Effector memory CD8-positive, alpha-beta T cell (primary cell): ENCODE measurements at regions not wholly inside any gene's neighbourhood (a gene's known extent, or its start where the extent isn't known, plus 50 kb on each side); places are given as distances from the start of the nearest gene placed in this dataset.

ENCODE experiments used
- ATAC-seq: fragments of 150-1000 bp; cut with Tn5 transposase; replicated peaks from 2 replicates; pipeline ENCODE4 v1.10.0; 2021; ENCODE audit warnings: mild to moderate bottlenecking, moderate library complexity
- DNase-seq, 3 experiments: peaks; one replicate each; pipeline ENCODE4 v3.0.0; 2021
- H3K27ac Mint-ChIP-seq, 2 donors: one replicate each; pipeline ENCODE4 v1.8.0; 2022; ENCODE audit warnings: mild to moderate bottlenecking in 2 of 2, mixed read lengths in 2 of 2, moderate library complexity in 2 of 2
- H3K27me3 Mint-ChIP-seq, 2 donors: one replicate each; pipeline ENCODE4 v1.8.0; 2022; ENCODE audit warnings: mixed read lengths in 2 of 2
- H3K36me3 Mint-ChIP-seq: one replicate; pipeline ENCODE4 v1.8.0; 2022; ENCODE audit warnings: mild to moderate bottlenecking, moderate library complexity, mixed read lengths; ENCODE audit not compliant: insufficient read depth
- H3K4me1 Mint-ChIP-seq, 2 donors: one replicate each; pipeline ENCODE4 v1.8.0; 2022; ENCODE audit warnings: low read depth in 2 of 2, mixed read lengths in 2 of 2
- H3K4me3 Mint-ChIP-seq, 2 donors: one replicate each; pipeline ENCODE4 v1.8.0; 2022; ENCODE audit warnings: mild to moderate bottlenecking in 2 of 2, mixed read lengths in 2 of 2, moderate library complexity in 2 of 2
- H3K9me3 Mint-ChIP-seq, 2 donors: one replicate each; pipeline ENCODE4 v1.8.0; 2022; ENCODE audit warnings: mixed read lengths in 2 of 2

DNA sequence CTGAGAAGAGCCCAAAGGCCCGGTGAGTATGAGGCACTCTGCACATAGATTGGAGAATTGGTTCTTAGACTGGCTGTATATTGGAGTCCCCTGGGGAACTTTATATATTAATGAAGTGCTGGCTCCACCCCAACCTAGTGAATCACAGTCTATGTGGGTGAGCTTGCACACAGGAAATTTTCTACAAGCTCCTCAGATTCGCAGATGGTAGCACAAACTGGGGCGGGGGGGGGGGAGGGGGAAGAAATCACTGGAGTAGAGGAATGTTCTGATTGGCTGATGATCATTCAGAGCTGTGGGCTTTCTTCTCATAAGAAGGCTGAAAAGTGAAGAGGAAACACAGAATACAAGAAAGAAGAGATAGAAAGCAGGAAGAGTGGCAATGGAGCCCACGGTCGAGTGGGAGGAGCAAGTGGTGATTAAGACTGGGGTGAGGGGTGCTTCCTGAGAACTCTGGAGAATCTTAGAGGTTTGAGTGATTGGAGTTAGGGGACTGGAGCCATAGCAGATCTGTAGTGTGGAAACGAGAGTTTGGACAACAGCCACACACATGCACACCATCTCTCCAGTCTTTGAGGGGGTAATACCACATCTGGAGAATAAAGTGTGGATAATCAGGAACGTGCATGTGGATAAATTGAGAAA, 465.9 kb upstream of the DAB1 start:
- peaks cover 0 to 17% of the 10 kb centered on the region in 2 donors for H3K27me3 Mint-ChIP-seq
- H3K9me3 Mint-ChIP-seq, result peaks cover 0 to 2% of the 10 kb centered on the region in 2 donors
- H3K4me1 Mint-ChIP-seq, result no peaks in the 10 kb centered on the region
- H3K4me3 Mint-ChIP-seq, result no peak overlapping the region
- no peak overlapping the region for H3K27ac Mint-ChIP-seq
- no peaks in the 10 kb centered on the region for H3K36me3 Mint-ChIP-seq
- no peak for DNase-seq
- no peak for ATAC-seq

- Mint-ChIP-seq H3K36me3 (no peaks in the 10 kb centered on the region), H3K4me1 (no peaks in the 10 kb centered on the region), H3K27ac (no peak overlapping the region), H3K4me3 (no peak overlapping the region), H3K27me3 (peaks cover 8 to 10% of the 10 kb centered on the region in 2 donors), H3K9me3 (no peaks in the 10 kb centered on the region)
- ATAC-seq (no peak), DNase-seq (no peak)
Observed at GRCh38 chr1:57887964-57888491, 464.2 kb upstream of the DAB1 start.

GRCh38 chr1:57886376-57886775, 462.5 kb upstream of the DAB1 start:
- H3K9me3 Mint-ChIP-seq, result no peaks in the 10 kb centered on the region
- no peaks in the 10 kb centered on the region for H3K4me1 Mint-ChIP-seq
- H3K36me3 Mint-ChIP-seq, result no peaks in the 10 kb centered on the region
- H3K27ac Mint-ChIP-seq, result no peak overlapping the region
- ATAC-seq, result no peak
- H3K27me3 Mint-ChIP-seq, result peaks cover 8 to 10% of the 10 kb centered on the region in 2 donors
- H3K4me3 Mint-ChIP-seq, result no peak overlapping the region
- no peak for DNase-seq

DNA sequence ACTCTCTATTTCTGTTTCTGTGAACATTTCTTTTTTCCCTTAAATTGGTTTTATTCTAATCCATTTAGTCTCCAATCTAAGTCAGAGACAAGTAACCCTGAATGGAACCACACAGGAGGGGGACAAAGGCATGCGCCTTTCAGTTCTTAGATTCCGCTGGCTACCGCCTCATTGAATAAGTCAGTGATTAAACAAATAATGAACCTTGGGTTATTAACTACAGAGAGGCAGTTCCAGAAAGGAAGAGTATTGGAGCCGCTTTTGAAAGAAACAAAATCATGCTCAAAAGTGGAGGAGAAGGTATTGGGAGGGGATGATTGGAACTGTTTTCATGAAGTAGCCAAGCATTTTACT, 459.8 kb upstream of the DAB1 start:
- H3K27ac Mint-ChIP-seq, result no peak overlapping the region
- peaks cover 0 to 2% of the 10 kb centered on the region in 2 donors for H3K9me3 Mint-ChIP-seq
- H3K4me3 Mint-ChIP-seq, result no peak overlapping the region
- ATAC-seq (no peak), DNase-seq (no peak)
- H3K36me3 Mint-ChIP-seq, result no peaks in the 10 kb centered on the region
- H3K4me1 Mint-ChIP-seq, result no peaks in the 10 kb centered on the region
- peaks cover 7 to 8% of the 10 kb centered on the region in 2 donors for H3K27me3 Mint-ChIP-seq

GRCh38 chr1:57882934-57883641, 459.2 kb upstream of the DAB1 start:
- H3K4me3 Mint-ChIP-seq, result no peak overlapping the region
- DNase-seq, result no peak
- H3K4me1 Mint-ChIP-seq, result no peaks in the 10 kb centered on the region
- H3K36me3 Mint-ChIP-seq, result no peaks in the 10 kb centered on the region
- H3K27ac Mint-ChIP-seq, result no peak overlapping the region
- ATAC-seq, result no peak
- H3K27me3 Mint-ChIP-seq, result peaks cover 7 to 8% of the 10 kb centered on the region in 2 donors
- peaks cover 0 to 2% of the 10 kb centered on the region in 2 donors for H3K9me3 Mint-ChIP-seq

DNA sequence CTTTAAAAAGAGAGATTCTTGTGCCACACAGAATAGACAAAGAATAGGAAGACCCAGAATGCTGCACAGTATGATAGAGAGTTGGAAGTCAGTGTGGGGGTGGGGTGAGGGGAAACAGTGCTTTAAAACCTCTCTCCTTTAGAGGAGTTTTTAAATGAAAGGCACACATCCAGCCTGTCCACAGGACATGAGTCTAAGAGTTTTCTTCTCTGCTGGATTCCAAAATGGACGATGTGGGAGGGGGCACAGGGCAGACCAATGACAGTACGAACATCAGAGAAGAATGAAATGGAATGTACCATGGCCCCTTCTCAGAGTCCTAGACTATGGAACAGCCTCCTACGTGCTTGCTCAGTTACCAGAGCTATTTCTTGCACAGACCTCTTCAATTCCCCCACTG, 458.2 kb upstream of the DAB1 start:
- Mint-ChIP-seq H3K36me3 (no peaks in the 10 kb centered on the region), H3K27me3 (peaks cover 7 to 8% of the 10 kb centered on the region in 2 donors), H3K4me3 (no peak overlapping the region), H3K27ac (no peak overlapping the region), H3K9me3 (peaks cover 0 to 2% of the 10 kb centered on the region in 2 donors), H3K4me1 (no peaks in the 10 kb centered on the region)
- ATAC-seq (no peak), DNase-seq (no peak)

DNA sequence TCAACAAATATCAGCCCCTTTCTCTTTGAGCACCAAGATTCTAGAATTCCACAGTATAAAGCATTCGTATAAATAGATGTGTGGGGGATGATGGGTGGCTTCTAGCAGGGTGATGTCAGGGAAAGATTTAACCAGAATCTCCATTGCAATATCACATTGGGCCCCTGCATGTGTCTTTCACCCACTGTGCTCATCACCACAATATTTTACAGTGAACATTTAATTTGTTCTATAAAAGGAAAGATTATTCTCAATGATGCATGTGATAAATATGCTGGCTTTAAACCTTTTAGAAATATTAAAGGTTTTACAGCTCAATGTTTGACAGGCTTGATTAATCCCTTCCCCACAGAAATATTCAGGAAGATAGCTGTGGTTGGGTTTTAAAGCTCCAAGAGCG, 457.8 kb upstream of the DAB1 start:
- no peak overlapping the region for H3K27ac Mint-ChIP-seq
- no peak overlapping the region for H3K4me3 Mint-ChIP-seq
- no peaks in the 10 kb centered on the region for H3K4me1 Mint-ChIP-seq
- no peak for DNase-seq
- ATAC-seq, result no peak
- H3K27me3 Mint-ChIP-seq, result peaks cover 7 to 8% of the 10 kb centered on the region in 2 donors
- H3K9me3 Mint-ChIP-seq, result peaks cover 0 to 2% of the 10 kb centered on the region in 2 donors
- H3K36me3 Mint-ChIP-seq, result no peaks in the 10 kb centered on the region

GRCh38 chr1:57879700-57880099, 455.8 kb upstream of the DAB1 start:
- Mint-ChIP-seq H3K27me3 (peaks cover 7 to 8% of the 10 kb centered on the region in 2 donors), H3K9me3 (peaks cover 0 to 2% of the 10 kb centered on the region in 2 donors), H3K27ac (no peak overlapping the region), H3K36me3 (no peaks in the 10 kb centered on the region), H3K4me3 (no peak overlapping the region), H3K4me1 (no peaks in the 10 kb centered on the region)
- no peak for ATAC-seq
- DNase-seq, result no peak

GRCh38 chr1:57874418-57874877, 450.6 kb upstream of the DAB1 start:
- Mint-ChIP-seq H3K36me3 (no peaks in the 10 kb centered on the region), H3K4me1 (no peaks in the 10 kb centered on the region), H3K4me3 (no peak overlapping the region), H3K27me3 (peaks cover 0 to 7% of the 10 kb centered on the region in 2 donors), H3K27ac (no peak overlapping the region), H3K9me3 (peaks cover 0 to 2% of the 10 kb centered on the region in 2 donors)
- DNase-seq, result no peak
- no peak for ATAC-seq

DNA sequence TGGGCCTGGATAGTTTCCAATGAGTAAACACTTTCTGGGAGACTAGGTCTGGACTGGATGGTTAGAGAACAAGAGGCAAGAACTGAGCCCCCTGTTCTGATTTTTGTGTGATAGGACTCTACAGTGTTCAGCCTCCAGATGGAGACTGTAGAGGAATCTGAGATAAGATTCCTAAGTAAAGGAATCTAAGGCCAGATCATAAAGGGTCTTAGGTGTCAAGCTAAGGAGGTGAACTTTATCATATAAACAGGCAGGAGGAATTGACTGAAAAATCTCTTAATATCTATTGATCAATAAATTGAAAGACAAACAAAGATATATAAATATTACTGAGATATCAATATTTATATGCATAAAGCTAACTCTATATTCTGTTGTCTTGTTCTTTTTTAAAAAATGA, 449.1 kb upstream of the DAB1 start:
- DNase-seq (no peak), ATAC-seq (no peak)
- Mint-ChIP-seq H3K4me3 (no peak overlapping the region), H3K9me3 (no peaks in the 10 kb centered on the region), H3K27me3 (peaks cover 0 to 6% of the 10 kb centered on the region in 2 donors), H3K27ac (no peak overlapping the region), H3K36me3 (no peaks in the 10 kb centered on the region), H3K4me1 (no peaks in the 10 kb centered on the region)

- H3K4me3 Mint-ChIP-seq, result no peak overlapping the region
- peaks cover 0 to 6% of the 10 kb centered on the region in 2 donors for H3K27me3 Mint-ChIP-seq
- ATAC-seq (no peak), DNase-seq (no peak)
- H3K9me3 Mint-ChIP-seq, result no peaks in the 10 kb centered on the region
- H3K36me3 Mint-ChIP-seq, result no peaks in the 10 kb centered on the region
- no peaks in the 10 kb centered on the region for H3K4me1 Mint-ChIP-seq
- H3K27ac Mint-ChIP-seq, result no peak overlapping the region
Observed at GRCh38 chr1:57868908-57869307, 445.0 kb upstream of the DAB1 start.

GRCh38 chr1:57868239-57868638, 444.4 kb upstream of the DAB1 start:
- Mint-ChIP-seq H3K36me3 (no peaks in the 10 kb centered on the region), H3K9me3 (no peaks in the 10 kb centered on the region), H3K27ac (no peak overlapping the region), H3K4me3 (no peak overlapping the region), H3K27me3 (peaks cover 0 to 6% of the 10 kb centered on the region in 2 donors), H3K4me1 (no peaks in the 10 kb centered on the region)
- DNase-seq (no peak), ATAC-seq (no peak)

DNA sequence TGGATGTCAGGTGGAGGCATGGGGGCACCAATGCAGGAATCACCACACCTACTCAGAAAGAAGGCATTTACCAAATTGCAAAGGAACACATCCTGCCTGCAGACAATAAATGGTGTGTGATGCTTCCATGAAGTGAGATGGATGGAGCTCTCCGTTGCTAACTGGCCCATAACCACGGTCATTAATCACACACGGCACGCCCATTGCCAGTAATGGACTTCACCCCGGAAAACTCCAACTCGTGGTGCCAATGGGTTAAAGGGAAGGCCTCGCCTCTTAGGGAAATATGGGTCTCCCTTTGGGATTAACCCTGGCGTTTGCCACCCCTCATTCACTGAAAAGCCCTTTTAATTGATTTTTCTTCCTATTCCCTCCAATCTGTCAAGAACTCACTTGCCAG, 443.1 kb upstream of the DAB1 start:
- peaks cover 0 to 6% of the 10 kb centered on the region in 2 donors for H3K27me3 Mint-ChIP-seq
- DNase-seq (no peak), ATAC-seq (no peak)
- H3K36me3 Mint-ChIP-seq, result no peaks in the 10 kb centered on the region
- no peaks in the 10 kb centered on the region for H3K4me1 Mint-ChIP-seq
- no peak overlapping the region for H3K27ac Mint-ChIP-seq
- H3K9me3 Mint-ChIP-seq, result no peaks in the 10 kb centered on the region
- no peak overlapping the region for H3K4me3 Mint-ChIP-seq

- Mint-ChIP-seq H3K27me3 (no peaks in the 10 kb centered on the region), H3K4me3 (no peak overlapping the region), H3K27ac (no peak overlapping the region), H3K9me3 (no peaks in the 10 kb centered on the region), H3K36me3 (no peaks in the 10 kb centered on the region), H3K4me1 (no peaks in the 10 kb centered on the region)
- ATAC-seq, result no peak
- DNase-seq, result no peak
Observed at GRCh38 chr1:57860931-57861565, 437.2 kb upstream of the DAB1 start.
